NCI-H345 (cell line): ENCODE measurements at regions not wholly inside any gene's neighbourhood (a gene's known extent, or its start where the extent isn't known, plus 50 kb on each side); places are given as distances from the start of the nearest gene placed in this dataset.

Experiments used
- DNase-seq: peaks from one replicate; lab custom pipeline; 2025; lab: John Stamatoyannopoulos, UW

GRCh38 chr10:108784534-108784933 lies 1138.8 kb downstream of the XPNPEP1 start:
- no peak for DNase-seq

GRCh38 chr10:108783897-108784296 lies 1139.4 kb downstream of the XPNPEP1 start:
- DNase-seq, result no peak

GRCh38 chr10:108782411-108782810 lies 1140.9 kb downstream of the XPNPEP1 start:
- DNase-seq, result no peak

DNA sequence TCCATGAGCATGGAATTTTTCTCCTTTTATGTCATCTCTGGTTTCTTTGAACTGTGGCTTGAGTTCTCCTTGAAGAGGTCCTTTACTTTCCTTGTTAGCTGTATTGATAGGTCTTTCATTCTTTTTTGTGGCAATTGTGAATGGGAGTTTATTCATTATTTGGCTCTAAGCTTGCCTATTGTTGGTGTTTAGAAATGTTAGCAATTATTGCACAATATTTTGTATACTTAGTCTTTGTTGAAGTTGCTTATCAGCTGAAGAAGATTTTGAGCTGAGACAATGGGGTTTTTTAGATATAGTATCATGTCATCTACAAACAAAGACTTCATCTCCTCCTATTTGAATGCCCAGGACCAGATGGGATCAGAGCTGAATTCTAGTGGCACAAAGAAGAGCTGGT lies 1143.8 kb downstream of the XPNPEP1 start:
- DNase-seq, result no peak

DNA sequence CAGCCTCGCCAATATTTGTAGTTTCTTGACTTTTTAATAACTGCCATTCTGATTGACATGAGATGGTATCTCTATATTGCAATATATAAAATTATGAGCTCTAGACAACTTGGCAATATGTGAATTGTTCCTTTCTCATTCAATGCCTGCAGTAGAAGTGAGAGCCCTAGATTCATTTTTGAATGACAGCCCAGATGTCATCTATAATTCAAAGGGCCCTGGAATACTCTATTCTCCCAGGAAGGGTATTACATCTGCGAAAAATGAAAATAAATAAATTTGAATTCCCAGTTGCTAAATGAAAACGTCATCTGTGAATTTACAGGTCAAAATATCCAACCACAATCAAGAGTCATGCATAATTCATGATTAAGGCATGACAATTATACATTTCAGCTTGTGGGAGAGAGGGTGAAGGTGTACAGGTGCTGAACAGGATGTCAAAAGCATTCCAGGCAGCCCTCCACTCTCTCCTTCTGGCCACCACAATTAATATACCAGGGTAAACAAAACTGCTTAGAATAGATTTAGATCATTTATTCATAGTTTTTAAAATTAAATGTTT lies 1147.3 kb downstream of the XPNPEP1 start:
- DNase-seq, result no peak

DNA sequence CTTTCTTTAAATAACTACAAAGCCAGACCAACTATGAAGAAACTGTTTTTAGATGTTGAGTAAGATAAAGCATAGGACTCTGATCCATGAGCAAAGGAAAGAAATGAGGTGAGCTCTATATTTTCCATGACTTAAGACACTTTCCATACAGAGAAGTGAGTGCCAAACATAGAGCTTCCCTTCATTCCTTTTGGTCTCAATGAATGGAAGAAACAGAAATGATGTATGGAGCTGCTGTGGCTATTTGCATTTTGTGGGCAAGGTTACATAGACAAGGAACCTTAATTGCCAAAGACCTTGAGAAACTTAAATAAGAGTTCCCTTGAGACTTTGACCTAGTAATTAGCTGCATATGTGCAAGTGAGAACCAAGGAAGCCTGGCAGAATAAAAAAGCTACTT lies 1152.2 kb downstream of the XPNPEP1 start:
- no peak for DNase-seq

DNA sequence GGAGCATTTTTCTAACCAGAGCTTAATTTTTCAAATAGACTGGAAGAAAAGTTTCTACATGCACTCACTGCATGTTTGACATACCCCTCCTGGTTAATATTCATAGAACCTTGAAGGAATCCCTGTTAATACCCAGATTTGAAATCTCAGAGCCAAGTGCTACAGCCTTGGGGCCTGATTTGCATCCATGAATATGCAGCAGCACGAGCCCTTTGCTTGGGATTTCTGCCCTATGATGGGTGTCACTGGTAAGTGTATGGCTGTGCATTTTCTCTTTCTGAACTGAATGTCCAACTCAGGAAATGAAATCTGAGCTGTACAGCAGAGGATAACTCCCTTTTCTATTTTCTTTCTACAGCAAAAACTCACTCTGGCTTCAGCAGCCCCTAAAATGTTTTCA lies 1157.5 kb downstream of the XPNPEP1 start:
- DNase-seq, result no peak

- DNase-seq, result no peak
Observed at GRCh38 chr10:108757946-108758345, 1165.4 kb downstream of the XPNPEP1 start.

DNA sequence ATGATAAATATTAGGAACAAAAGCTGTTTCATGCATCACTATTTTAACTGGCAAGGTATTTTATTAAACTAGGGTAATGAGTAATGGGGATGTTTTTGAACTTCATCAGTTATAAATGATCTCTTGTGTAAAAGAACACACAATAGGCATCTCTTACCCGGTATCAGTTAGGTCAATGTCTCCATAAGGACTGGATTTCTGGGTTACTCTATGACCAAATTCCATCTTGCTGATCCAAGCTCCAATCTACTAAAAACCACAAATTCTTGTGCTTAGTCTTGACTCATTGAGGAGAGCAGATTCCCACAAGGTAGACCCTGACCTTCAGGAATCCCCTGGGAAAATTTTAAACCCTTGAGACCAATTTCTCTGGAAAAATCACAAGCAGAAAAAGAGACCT lies 1167.7 kb downstream of the XPNPEP1 start:
- DNase-seq, result no peak

DNA sequence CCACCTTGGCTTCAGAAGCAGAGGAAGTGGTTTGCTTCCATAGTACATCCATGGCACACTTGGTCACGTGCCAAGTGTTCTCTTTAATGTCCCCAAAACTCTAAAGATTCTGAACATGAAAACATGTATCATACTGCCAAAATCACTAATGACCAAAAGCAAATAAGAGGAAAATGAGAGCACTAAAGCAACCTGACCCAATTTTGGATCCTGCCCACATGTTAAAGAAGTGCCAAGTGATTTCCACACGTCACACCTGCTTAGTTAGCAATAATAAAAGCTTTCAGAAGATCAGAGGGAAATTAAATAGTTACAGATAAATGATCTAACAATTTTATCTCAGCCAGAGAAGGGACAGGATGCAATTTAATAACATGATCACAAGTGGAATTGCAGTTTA lies 1170.0 kb downstream of the XPNPEP1 start:
- no peak for DNase-seq

GRCh38 chr10:108749042-108749441 lies 1174.3 kb downstream of the XPNPEP1 start:
- DNase-seq, result no peak

- DNase-seq, result no peak
Observed at GRCh38 chr10:108736111-108736510, 1187.2 kb downstream of the XPNPEP1 start.

- no peak for DNase-seq
Observed at GRCh38 chr10:108735380-108735779, 1187.9 kb downstream of the XPNPEP1 start.

GRCh38 chr10:108721874-108722273 lies 1201.4 kb downstream of the XPNPEP1 start:
- DNase-seq, result no peak

- no peak for DNase-seq
Observed at GRCh38 chr10:108716352-108716751, 1207.0 kb downstream of the XPNPEP1 start.

GRCh38 chr10:108709927-108710722 lies 1213.2 kb downstream of the XPNPEP1 start:
- DNase-seq, result no peak

DNA sequence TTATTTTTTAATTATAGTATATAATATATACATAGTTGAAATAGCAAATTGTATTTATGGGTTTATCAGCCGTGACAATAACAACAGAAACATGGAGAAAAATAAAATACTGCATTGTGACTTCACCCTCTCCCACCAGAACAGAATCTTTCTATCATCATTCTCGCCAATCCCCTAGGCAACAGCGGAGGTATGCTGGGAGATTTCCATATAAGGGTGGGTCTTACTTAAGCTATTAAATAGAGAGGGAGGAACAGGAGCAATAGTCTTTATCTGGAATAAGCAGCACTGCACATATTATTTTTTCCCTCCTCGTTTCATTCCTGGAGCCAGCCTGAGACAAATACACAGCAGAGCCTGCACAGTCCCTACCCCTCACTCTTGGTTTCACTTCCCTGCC lies 1214.9 kb downstream of the XPNPEP1 start:
- DNase-seq, result no peak

- DNase-seq, result no peak
Observed at GRCh38 chr10:108696792-108697477, 1226.4 kb downstream of the XPNPEP1 start.

DNA sequence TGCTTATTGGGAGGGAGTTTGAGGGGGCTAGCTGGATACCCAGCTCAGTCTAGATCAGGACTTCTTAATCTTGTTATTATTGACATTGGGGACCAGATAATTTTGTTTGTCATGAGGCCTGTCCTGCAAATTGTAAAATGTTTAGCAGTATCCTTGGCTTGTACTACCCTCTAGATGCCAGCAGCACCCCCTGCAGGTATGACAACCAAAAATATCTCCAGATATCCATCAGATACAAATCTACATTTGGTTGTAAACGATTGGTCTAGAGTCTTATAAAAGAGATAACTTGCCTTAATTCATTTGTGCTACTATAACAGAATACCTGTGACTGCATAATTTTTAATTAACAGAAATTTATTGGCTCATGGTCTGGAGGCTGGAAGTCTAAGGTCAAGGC lies 1232.2 kb downstream of the XPNPEP1 start:
- DNase-seq, result no peak

GRCh38 chr10:108690530-108690929 lies 1232.8 kb downstream of the XPNPEP1 start:
- DNase-seq, result no peak

DNA sequence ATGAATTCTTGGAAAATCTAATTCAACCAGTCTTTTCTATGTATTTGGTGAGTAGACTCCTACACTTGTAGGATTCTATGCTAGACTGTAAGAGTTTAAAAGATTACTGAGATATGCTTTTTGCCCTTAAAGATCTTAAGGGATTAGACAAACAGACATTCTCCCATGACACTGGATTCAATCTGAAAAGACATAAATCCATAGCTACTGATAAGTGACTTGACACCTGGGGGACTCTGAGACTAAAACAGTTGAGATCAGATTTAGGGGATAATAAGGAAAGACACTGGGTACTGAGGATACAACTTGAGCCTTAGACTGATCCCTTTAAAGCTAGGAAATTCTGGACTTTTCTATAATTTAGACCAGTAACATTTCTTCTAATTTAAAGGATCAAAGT lies 1233.4 kb downstream of the XPNPEP1 start:
- no peak for DNase-seq

DNA sequence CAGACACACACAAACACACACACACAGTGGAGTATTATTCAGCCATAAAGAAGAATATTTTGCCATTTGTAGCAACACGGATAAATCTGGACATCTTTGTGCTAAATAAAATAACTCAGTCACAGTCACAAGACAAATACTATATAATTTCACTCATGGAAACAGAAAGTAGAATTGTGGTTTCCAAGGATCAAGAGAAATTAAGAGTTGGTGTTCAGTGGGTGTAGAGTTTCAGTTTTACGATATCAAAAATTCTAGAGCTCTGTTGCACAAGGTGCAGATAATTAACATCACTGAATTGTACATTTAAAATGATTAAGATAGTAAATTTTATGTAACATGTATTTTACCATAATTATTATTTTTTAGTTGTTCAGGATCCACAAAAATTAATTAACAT lies 1235.0 kb downstream of the XPNPEP1 start:
- no peak for DNase-seq

GRCh38 chr10:108685863-108686531 lies 1237.3 kb downstream of the XPNPEP1 start:
- no peak for DNase-seq
